Skeletal muscle satellite cell (primary cell): ENCODE measurements at regions not wholly inside any gene's neighbourhood (a gene's known extent, or its start where the extent isn't known, plus 50 kb on each side); places are given as distances from the start of the nearest gene placed in this dataset. TPM values are rescaled to one million over a fixed set of nuclear protein-coding genes. Genes with fewer than 3 reads are reported as not detected.

Experiments
- H3K27me3 ChIP-seq: 2 replicates; pipeline ENCODE4 v1.7.0; 2013; ENCODE audit warnings: low read length; ENCODE audit not compliant: control insufficient read depth, insufficient read depth
- H3K36me3 ChIP-seq: 2 replicates; pipeline ENCODE4 v1.7.0; 2013; ENCODE audit warnings: mild to moderate bottlenecking, control low read depth, low read length; ENCODE audit not compliant: insufficient read depth
- H3K4me1 ChIP-seq: 2 replicates; pipeline ENCODE4 v1.7.0; 2013; ENCODE audit warnings: low read length; ENCODE audit not compliant: control insufficient read depth, insufficient read depth
- H3K4me2 ChIP-seq: 2 replicates; pipeline ENCODE4 v1.7.0; 2013; ENCODE audit warnings: mild to moderate bottlenecking, low read length
- H3K4me3 ChIP-seq: 2 replicates; pipeline ENCODE4 v1.7.0; 2013; ENCODE audit warnings: low read length
- H3K9ac ChIP-seq: 2 replicates; pipeline ENCODE4 v1.7.0; 2013; ENCODE audit warnings: mild to moderate bottlenecking, low read depth, low read length, moderate library complexity
- H3K9me3 ChIP-seq: replicated peaks from 2 replicates; pipeline ENCODE4 v1.7.0; 2013; ENCODE audit warnings: mild to moderate bottlenecking, control low read depth, low read length
- small RNA-seq: library from RNA; depleted of rRNA; stranded (forward); fragments of <200 nt; gene quantifications from one replicate; pipeline ENCODE3, GENCODE V24; 2012

GRCh38 chr4:133062851-133063250 is 86.2 kb upstream of the PCDH10 start:
- H3K36me3 ChIP-seq: no peaks in the 10 kb centered on the region
- H3K4me1 ChIP-seq: no peaks in the 10 kb centered on the region
- no peaks in the 10 kb centered on the region for H3K9me3 ChIP-seq
- no peak overlapping the region for H3K4me2 ChIP-seq
- H3K27me3 ChIP-seq: no peaks in the 10 kb centered on the region
- H3K4me3 ChIP-seq: no peak overlapping the region
- H3K9ac ChIP-seq: no peak overlapping the region

- Histone ChIP-seq H3K9ac (no peak overlapping the region), H3K4me1 (no peaks in the 10 kb centered on the region), H3K9me3 (peaks cover 4% of the 10 kb centered on the region), H3K4me3 (no peak overlapping the region), H3K4me2 (no peak overlapping the region), H3K27me3 (no peaks in the 10 kb centered on the region), H3K36me3 (no peaks in the 10 kb centered on the region)
Observed at GRCh38 chr4:133068083-133068482, 81.0 kb upstream of the PCDH10 start.

GRCh38 chr4:133081246-133081645 is 67.8 kb upstream of the PCDH10 start:
- Histone ChIP-seq H3K9me3 (no peaks in the 10 kb centered on the region), H3K9ac (no peak overlapping the region), H3K4me1 (no peaks in the 10 kb centered on the region), H3K4me3 (no peak overlapping the region), H3K27me3 (no peaks in the 10 kb centered on the region), H3K4me2 (no peak overlapping the region), H3K36me3 (no peaks in the 10 kb centered on the region)

GRCh38 chr4:133084421-133084820 is 64.7 kb upstream of the PCDH10 start:
- Histone ChIP-seq H3K4me2 (no peak overlapping the region), H3K9me3 (no peaks in the 10 kb centered on the region), H3K4me3 (no peak overlapping the region)

GRCh38 chr4:133095591-133095990 is 53.5 kb upstream of the PCDH10 start:
- no peaks in the 10 kb centered on the region for H3K27me3 ChIP-seq
- H3K36me3 ChIP-seq: no peaks in the 10 kb centered on the region
- H3K4me3 ChIP-seq: no peak overlapping the region
- H3K9me3 ChIP-seq: no peaks in the 10 kb centered on the region
- H3K9ac ChIP-seq: no peak overlapping the region
- no peaks in the 10 kb centered on the region for H3K4me1 ChIP-seq
- H3K4me2 ChIP-seq: no peak overlapping the region

More at GRCh38 chr4:133084421-133084820, 64.7 kb upstream of the PCDH10 start:
- Histone ChIP-seq H3K36me3 (no peaks in the 10 kb centered on the region), H3K4me1 (no peaks in the 10 kb centered on the region), H3K27me3 (no peaks in the 10 kb centered on the region), H3K9ac (no peak overlapping the region)

GRCh38 chr4:133096972-133097371 is 52.1 kb upstream of the PCDH10 start:
- no peak overlapping the region for H3K9ac ChIP-seq
- H3K4me3 ChIP-seq: no peak overlapping the region
- H3K36me3 ChIP-seq: no peaks in the 10 kb centered on the region
- H3K4me2 ChIP-seq: no peak overlapping the region
- H3K4me1 ChIP-seq: no peaks in the 10 kb centered on the region
- no peaks in the 10 kb centered on the region for H3K9me3 ChIP-seq
- H3K27me3 ChIP-seq: no peaks in the 10 kb centered on the region

Small RNAs in the stretch of these regions (small RNA-seq; reads per million reads assigned to genes)
- gene AC096711.1: not detected
